Body of pancreas (tissue), 4 donors: ENCODE measurements at regions not wholly inside any gene's neighbourhood (a gene's known extent, or its start where the extent isn't known, plus 50 kb on each side); places are given as distances from the start of the nearest gene placed in this dataset.

Source experiments
- ATAC-seq: fragments of 150-250 bp; one replicate; pipeline ENCODE4 v1.9.1; 2016
- DNase-seq, 4 donors: peaks; one replicate each; pipeline ENCODE4 v3.0.0-alpha.2; 2019
- H3K27ac ChIP-seq, 4 donors: fragments of 200-600 bp; sonication (generic); 1 replicate in 3 of 4; 2 replicates in 1 of 4; pipeline versions ENCODE4 v1.5.1 to v1.6.1; 2016 to 2019; ENCODE audit warnings: mild to moderate bottlenecking in 1 of 4, mixed read lengths in 1 of 4, moderate library complexity in 1 of 4
- H3K27me3 ChIP-seq, 2 donors: fragments of 200-600 bp; sonication (generic); one replicate each; pipeline ENCODE4 v1.6.0; 2016; ENCODE audit warnings: mild to moderate bottlenecking in 1 of 2
- H3K36me3 ChIP-seq, 2 donors: fragments of 200-600 bp; sonication (generic); replicated peaks in 1 of 2; 2 replicates each; pipeline ENCODE4 v1.5.1; 2016; ENCODE audit warnings: low read depth in 2 of 2; ENCODE audit not compliant: insufficient read depth in 1 of 2
- H3K4me1 ChIP-seq: fragments of 200-600 bp; sonication (generic); one replicate; pipeline ENCODE4 v1.6.0; 2016
- H3K4me3 ChIP-seq, 2 donors: fragments of 200-600 bp; sonication (generic); 1 replicate in 1 of 2; 2 replicates in 1 of 2; pipeline ENCODE4 v1.5.1; 2016 to 2019
- H3K9me3 ChIP-seq, 3 donors: fragments of 200-600 bp; sonication (generic); 1 replicate in 2 of 3; 2 replicates in 1 of 3; pipeline ENCODE4 v1.5.1; 2016
- POLR2A ChIP-seq, 3 donors: fragments of 450-650 bp; IDR thresholded peaks; one replicate each; pipeline ENCODE4 v1.6.1; 2016; ENCODE audit warnings: antibody characterized with exemption in 3 of 3, mild to moderate bottlenecking in 2 of 3
- WGBS, 2 donors: methylation state at CpG; one replicate each; pipeline ENCODE4 v1.1.5; 2017; 5-methylcytosine and 5-hydroxymethylcytosine counted together
- intact Hi-C: fragments of 100-400 bp; cut with DNase I; formaldehyde crosslinking; loops from one replicate; pipeline ENCODE4 v1.15.1; 2023
- TF ChIP-seq, protein P1 (sequence below), 7 experiments: fragments of 450-650 bp in 4 of 7; fragments of 200-600 bp in 3 of 7; sonication (generic) in 3 of 7; IDR thresholded peaks; one replicate each; pipeline ENCODE4 v1.5.1; 2016 to 2019; ENCODE audit warnings: antibody characterized with exemption in 7 of 7

DNA sequence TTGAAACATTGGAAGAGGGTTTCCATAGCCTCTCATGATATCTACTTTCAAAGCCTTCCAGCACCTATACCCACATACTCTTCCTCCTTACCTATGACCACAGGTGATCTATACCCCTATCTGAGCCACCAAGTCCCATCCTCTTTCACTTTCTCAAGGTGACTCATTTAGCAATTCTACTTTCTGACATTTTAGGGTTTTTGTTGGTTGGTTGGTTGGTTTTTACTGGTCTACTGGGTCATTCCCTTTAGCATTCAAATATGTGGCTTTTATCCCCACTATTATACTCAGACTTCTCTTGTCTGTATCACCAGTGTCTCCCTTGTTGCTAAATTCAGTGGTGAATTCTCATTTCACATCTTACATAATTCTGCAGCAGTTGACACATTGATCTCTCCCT lies 130.4 kb upstream of the STEAP4 start:
- TF ChIP-seq, protein P1, sequence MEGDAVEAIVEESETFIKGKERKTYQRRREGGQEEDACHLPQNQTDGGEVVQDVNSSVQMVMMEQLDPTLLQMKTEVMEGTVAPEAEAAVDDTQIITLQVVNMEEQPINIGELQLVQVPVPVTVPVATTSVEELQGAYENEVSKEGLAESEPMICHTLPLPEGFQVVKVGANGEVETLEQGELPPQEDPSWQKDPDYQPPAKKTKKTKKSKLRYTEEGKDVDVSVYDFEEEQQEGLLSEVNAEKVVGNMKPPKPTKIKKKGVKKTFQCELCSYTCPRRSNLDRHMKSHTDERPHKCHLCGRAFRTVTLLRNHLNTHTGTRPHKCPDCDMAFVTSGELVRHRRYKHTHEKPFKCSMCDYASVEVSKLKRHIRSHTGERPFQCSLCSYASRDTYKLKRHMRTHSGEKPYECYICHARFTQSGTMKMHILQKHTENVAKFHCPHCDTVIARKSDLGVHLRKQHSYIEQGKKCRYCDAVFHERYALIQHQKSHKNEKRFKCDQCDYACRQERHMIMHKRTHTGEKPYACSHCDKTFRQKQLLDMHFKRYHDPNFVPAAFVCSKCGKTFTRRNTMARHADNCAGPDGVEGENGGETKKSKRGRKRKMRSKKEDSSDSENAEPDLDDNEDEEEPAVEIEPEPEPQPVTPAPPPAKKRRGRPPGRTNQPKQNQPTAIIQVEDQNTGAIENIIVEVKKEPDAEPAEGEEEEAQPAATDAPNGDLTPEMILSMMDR (IDR thresholded peaks at IDR 0.05): no peak
- TF ChIP-seq POLR2A (IDR thresholded peaks at IDR 0.05): no peak
- Histone ChIP-seq H3K36me3 (no peaks in the 10 kb centered on the region), H3K9me3 (no peaks in the 10 kb centered on the region), H3K4me3 (no peak overlapping the region), H3K27me3 (no peaks in the 10 kb centered on the region), H3K27ac (no peak overlapping the region), H3K4me1 (no peaks in the 10 kb centered on the region)
- intact Hi-C loops: no loop called here
- no peak for ATAC-seq
- DNase-seq: no peak

DNA sequence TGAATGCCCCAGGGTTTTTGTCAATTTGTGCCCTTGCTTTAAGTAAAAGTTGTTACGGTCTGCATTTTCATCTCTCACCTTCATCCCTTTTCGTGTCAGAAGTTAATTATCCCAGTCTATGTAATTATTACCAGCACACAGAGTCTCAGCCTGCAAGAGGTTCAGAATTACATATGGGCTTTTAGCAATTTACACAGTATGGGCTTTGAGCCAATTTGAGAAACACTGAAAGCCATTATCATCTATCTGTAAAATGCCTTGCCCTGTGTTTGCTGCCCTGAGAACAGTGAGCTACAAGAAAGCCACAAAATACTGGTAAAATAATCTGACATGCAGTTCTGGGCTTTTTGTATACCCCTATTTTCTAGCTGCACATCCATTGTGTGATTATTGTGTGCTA lies 125.6 kb upstream of the STEAP4 start:
- no peak for ATAC-seq
- Histone ChIP-seq H3K27ac (no peak overlapping the region), H3K27me3 (no peaks in the 10 kb centered on the region), H3K9me3 (no peaks in the 10 kb centered on the region), H3K4me3 (no peak overlapping the region), H3K4me1 (no peaks in the 10 kb centered on the region), H3K36me3 (no peaks in the 10 kb centered on the region)
- no peak for DNase-seq
- no peak for TF ChIP-seq POLR2A (IDR thresholded peaks at IDR 0.05)
- TF ChIP-seq, protein P1 (IDR thresholded peaks at IDR 0.05): no peak
- WGBS, 2 donors: 43 to 52% methylated on average over 2 of the region's 2 CpGs
- intact Hi-C loops: no loop called here

DNA sequence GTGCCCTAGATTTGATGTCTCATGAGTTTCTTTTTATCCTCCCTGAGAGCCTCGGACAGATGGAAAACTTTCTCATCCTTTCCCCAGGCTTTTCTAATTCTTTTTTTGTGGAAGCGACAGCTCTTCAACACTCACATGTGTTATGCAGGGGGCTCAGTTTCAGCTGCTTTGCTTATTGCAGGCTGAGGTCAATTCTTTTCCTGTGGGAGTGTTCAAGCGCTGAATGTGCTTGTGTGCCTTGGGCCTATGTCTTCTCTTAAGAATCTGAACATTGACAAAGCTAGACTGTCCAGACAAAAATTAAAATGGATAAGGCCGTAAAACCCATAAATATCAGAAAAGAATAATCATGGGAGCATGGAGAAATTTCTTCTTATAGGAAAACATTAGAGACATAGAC lies 125.2 kb upstream of the STEAP4 start:
- no peaks in the 10 kb centered on the region for H3K36me3 ChIP-seq
- intact Hi-C loops: no loop called here
- H3K27ac ChIP-seq: no peak overlapping the region
- TF ChIP-seq POLR2A (IDR thresholded peaks at IDR 0.05): no peak
- TF ChIP-seq, protein P1 (IDR thresholded peaks at IDR 0.05): no peak
- H3K9me3 ChIP-seq: no peaks in the 10 kb centered on the region
- DNase-seq (no peak), ATAC-seq (no peak)
- no peak overlapping the region for H3K4me3 ChIP-seq
- H3K27me3 ChIP-seq: no peaks in the 10 kb centered on the region
- H3K4me1 ChIP-seq: no peaks in the 10 kb centered on the region
- WGBS, 2 donors: 81 to 91% methylated on average over 4 of the region's 4 CpGs

DNA sequence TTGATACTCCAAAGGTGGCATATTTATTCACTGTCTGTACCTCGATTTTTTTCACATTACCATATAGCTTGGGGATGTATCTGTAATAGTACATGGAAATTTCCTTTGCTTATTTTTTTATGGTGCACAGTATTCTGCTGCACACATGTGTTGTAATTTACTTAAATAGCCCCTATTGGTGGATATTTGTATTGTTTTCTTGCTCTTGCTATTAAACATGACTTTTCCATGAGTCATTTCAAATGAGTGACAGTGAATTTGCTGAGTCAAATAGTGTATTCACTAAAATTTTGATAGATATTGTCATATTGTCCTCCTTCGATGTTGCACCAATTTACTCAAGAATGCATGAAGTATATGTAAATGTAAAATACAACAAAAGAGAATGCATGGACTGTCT lies 122.7 kb upstream of the STEAP4 start:
- intact Hi-C loops: no loop called here
- no peaks in the 10 kb centered on the region for H3K4me1 ChIP-seq
- no peaks in the 10 kb centered on the region for H3K9me3 ChIP-seq
- no peak overlapping the region for H3K27ac ChIP-seq
- ATAC-seq: no peak
- 65 to 68% methylated on average over 2 of the region's 2 CpGs for whole genome bisulfite sequencing, 2 donors
- no peaks in the 10 kb centered on the region for H3K36me3 ChIP-seq
- DNase-seq: no peak
- no peak overlapping the region for H3K4me3 ChIP-seq
- TF ChIP-seq, protein P1 (IDR thresholded peaks at IDR 0.05): no peak
- TF ChIP-seq POLR2A (IDR thresholded peaks at IDR 0.05): no peak
- H3K27me3 ChIP-seq: no peaks in the 10 kb centered on the region

DNA sequence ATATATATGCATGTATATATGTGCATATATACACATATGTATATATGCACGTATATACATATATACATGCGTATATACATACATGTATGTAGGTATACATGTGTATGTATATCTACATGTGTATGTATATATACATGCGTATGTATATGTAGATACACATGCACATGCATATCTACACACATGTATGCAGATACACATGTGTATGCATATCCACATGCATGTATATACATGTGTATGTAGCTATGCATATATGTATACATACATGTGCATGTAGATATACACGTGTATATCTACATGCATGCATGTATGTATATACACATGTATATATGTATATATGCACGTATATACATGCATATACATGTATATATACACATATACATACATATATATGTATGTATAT lies 95.8 kb upstream of the STEAP4 start:
- intact Hi-C loops: no loop called here
- no peaks in the 10 kb centered on the region for H3K9me3 ChIP-seq
- 81 to 84% methylated on average over 5 of the region's 5 CpGs for WGBS, 2 donors
- no peaks in the 10 kb centered on the region for H3K36me3 ChIP-seq
- H3K4me1 ChIP-seq: no peaks in the 10 kb centered on the region
- H3K27me3 ChIP-seq: no peaks in the 10 kb centered on the region
- no peak overlapping the region for H3K27ac ChIP-seq
- TF ChIP-seq, protein P1 (IDR thresholded peaks at IDR 0.05): no peak
- TF ChIP-seq POLR2A (IDR thresholded peaks at IDR 0.05): no peak
- ATAC-seq (no peak), DNase-seq (no peak)
- H3K4me3 ChIP-seq: no peak overlapping the region
